ENCODE measurements at regions not wholly inside any gene's neighbourhood (a gene's known extent, or its start where the extent isn't known, plus 50 kb on each side); places are given as distances from the start of the nearest gene placed in this dataset.

- TF ChIP-seq CTCF (IDR thresholded peaks at IDR 0.05; ENCODE audit: low read depth, low read length): no peak
- TF ChIP-seq EZH2phosphoT487 (IDR thresholded peaks at IDR 0.05; ENCODE audit: low read depth): no peak
Observed at GRCh38 chr6:71471718-71472117, 183.1 kb downstream of the OGFRL1 start.
